Epithelial cell of esophagus (primary cell): ENCODE measurements at regions not wholly inside any gene's neighbourhood (a gene's known extent, or its start where the extent isn't known, plus 50 kb on each side); places are given as distances from the start of the nearest gene placed in this dataset.
A peak's percentile ranks its signal among the peaks of the same experiment; 100 is the strongest.

Source experiments
- DNase-seq: peaks from one replicate; pipeline ENCODE4 v3.0.0; 2010; ENCODE audit warnings: low read depth
- H3K4me3 ChIP-seq: 2 replicates; pipeline ENCODE4 v1.5.1; 2011; ENCODE audit warnings: mild to moderate bottlenecking, low read length, control low read depth
- TF ChIP-seq, protein P1 (sequence below): IDR thresholded peaks from 2 replicates; pipeline ENCODE4 v1.5.1; 2011; ENCODE audit warnings: low read depth, mild to moderate bottlenecking, low read length, control low read depth, inconsistent platforms; ENCODE audit not compliant: insufficient read depth; ENCODE audit errors: missing control alignments

GRCh38 chr7:119438315-119438714 lies 834.7 kb upstream of the KCND2 start:
- DNase-seq, result no peak
- TF ChIP-seq, protein P1, sequence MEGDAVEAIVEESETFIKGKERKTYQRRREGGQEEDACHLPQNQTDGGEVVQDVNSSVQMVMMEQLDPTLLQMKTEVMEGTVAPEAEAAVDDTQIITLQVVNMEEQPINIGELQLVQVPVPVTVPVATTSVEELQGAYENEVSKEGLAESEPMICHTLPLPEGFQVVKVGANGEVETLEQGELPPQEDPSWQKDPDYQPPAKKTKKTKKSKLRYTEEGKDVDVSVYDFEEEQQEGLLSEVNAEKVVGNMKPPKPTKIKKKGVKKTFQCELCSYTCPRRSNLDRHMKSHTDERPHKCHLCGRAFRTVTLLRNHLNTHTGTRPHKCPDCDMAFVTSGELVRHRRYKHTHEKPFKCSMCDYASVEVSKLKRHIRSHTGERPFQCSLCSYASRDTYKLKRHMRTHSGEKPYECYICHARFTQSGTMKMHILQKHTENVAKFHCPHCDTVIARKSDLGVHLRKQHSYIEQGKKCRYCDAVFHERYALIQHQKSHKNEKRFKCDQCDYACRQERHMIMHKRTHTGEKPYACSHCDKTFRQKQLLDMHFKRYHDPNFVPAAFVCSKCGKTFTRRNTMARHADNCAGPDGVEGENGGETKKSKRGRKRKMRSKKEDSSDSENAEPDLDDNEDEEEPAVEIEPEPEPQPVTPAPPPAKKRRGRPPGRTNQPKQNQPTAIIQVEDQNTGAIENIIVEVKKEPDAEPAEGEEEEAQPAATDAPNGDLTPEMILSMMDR, result no peak
- no peak overlapping the region for H3K4me3 ChIP-seq

DNA sequence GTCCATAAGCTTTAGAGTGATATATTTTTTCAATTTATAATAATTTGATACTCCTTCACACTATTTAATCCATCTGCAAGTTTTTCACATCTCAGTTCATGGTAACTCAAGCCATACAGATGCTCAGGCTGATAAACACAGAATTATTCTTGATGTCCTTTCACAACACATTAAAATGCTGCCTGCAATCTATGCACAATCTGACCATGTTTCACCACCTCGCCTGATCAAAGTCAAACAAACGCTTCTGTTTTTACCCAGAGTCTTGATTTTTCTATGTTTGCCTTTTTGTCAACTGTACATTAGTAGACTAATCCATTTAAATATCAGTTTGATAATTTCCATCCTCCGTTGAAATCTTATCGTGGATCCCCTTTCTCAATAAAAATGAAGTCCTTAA lies 833.8 kb upstream of the KCND2 start:
- no peak overlapping the region for H3K4me3 ChIP-seq
- DNase-seq, result no peak
- TF ChIP-seq, protein P1, result no peak

- no peak overlapping the region for H3K4me3 ChIP-seq
- TF ChIP-seq, protein P1, result no peak
- peak; percentile 2 for DNase-seq
These were observed 820.6 kb upstream of the KCND2 start for GRCh38 chr7:119452401-119452800.

DNA sequence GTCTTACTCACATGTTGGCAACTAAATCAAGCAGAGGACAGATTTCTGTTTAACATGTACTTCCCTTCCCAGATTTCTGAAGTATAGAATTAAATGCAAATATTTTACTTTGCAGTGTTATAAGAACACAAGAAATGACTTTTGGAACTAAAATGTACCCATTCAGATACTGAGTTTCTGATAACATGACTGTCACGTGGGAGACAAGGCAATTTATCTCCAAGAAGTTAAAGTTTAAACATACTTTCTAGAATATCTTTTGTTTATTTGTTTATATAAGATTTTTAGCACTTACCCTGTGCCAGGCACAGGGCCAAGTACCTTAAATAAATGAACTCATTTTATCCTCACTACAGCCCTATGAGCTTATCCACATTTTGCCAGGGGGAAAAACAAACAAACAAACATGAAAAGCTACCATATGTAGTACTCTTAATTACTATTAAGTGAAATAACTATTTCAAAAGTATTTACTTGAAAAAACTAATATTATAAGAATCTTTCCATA lies 807.1 kb upstream of the KCND2 start:
- TF ChIP-seq, protein P1, result no peak
- DNase-seq, result no peak
- no peak overlapping the region for H3K4me3 ChIP-seq

- TF ChIP-seq, protein P1, result no peak
- peak; percentile 2 for DNase-seq
- no peak overlapping the region for H3K4me3 ChIP-seq
These were observed 800.5 kb upstream of the KCND2 start for GRCh38 chr7:119472408-119473038.

DNA sequence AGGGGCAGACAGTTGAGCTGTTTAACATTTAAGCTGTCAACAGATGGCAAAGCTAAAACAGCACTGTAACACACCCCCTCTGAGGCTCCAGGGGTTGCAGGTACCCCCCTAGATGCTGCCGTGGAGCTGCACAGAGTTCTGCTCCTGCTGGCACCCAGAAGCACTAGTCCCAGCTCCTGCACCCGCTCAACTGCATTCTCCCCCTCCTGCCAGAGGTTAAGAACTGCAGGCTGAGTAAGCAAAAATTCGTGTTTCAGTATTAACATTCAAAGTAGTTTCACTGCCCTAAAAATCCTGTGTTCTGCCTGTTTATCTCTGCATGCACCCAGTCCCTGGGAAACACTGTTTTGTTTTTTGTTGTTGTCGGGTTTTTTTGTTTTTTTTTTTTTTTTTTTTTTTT lies 790.8 kb upstream of the KCND2 start:
- peak; percentile 48 for DNase-seq
- no peak overlapping the region for H3K4me3 ChIP-seq
- TF ChIP-seq, protein P1, result peak; percentile 68

- TF ChIP-seq, protein P1, result no peak
- no peak overlapping the region for H3K4me3 ChIP-seq
- DNase-seq, result no peak
These were observed 790.3 kb upstream of the KCND2 start for GRCh38 chr7:119482671-119483070.
